HG03565 (cell line): ENCODE measurements at regions not wholly inside any gene's neighbourhood (a gene's known extent, or its start where the extent isn't known, plus 50 kb on each side); places are given as distances from the start of the nearest gene placed in this dataset.
"Not testable (repeated sequence)": the region's sequence is repeated elsewhere in the genome, so short reads cannot be mapped to it uniquely, and the experiment has no call there.

Experiments
- ATAC-seq: cut with Tn5 transposase; IDR thresholded peaks from one replicate; pipeline ENCODE4 v1.9.1; 2021; ENCODE audit warnings: mild to moderate bottlenecking, moderate library complexity; ENCODE audit not compliant: unreplicated experiment

DNA sequence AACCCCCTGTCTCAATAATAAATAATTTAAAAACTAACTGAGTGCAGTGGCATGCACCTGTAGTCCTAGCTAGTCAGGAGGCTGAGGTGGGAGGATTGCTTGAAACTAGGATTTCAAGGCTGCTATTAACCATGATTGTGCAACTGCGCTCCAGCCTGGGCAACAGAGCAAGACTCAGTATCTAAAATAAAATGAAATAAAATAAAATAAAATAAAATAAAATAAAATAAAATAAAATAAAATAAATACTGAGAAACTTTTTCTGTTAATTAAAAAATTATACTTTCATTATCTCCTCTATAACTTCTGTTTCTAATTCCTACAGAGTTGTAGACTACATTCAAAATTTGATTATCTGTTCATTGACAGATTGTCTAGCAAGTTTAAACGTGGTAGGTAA is 999.4 kb downstream of the ANKRD7 start:
- no peak for ATAC-seq

DNA sequence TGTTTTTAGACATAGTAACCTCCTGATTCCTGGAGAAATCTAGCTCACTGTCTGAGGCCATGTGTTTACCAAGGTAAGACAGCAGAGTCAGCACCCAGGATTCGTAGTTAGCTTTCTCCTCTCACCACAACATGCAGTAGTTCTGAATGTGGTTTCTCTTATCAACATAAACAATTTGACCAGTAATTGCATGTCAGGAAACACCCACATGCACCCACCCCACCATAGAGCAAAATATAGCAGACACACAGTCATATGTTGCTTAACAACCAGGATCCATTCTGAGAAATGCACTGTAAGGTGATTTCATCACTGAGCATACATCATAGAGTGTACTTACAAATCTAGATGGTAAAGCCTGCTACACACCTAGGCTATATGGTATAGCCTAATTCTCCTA is 1004.0 kb downstream of the ANKRD7 start:
- peak; percentile 47 for ATAC-seq

DNA sequence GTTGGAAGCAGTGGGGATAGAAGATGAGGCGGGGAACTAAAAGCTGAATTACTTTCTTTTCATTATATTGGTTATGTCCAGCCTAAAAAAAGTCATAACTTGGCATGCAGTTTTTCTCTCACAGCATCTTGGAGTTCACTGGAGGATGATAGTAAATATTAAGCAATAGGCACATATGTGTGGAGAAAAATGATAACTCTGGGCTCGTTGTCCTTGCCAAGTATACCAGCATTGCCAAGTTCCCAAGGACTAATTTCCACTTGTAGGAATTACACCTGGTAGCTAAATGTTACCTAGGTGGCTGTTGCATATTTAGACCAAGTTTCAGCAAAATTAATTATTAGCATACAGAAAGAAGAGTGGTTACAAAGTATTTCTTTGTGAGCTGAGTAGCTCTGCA is 1007.6 kb downstream of the ANKRD7 start:
- ATAC-seq = no peak

DNA sequence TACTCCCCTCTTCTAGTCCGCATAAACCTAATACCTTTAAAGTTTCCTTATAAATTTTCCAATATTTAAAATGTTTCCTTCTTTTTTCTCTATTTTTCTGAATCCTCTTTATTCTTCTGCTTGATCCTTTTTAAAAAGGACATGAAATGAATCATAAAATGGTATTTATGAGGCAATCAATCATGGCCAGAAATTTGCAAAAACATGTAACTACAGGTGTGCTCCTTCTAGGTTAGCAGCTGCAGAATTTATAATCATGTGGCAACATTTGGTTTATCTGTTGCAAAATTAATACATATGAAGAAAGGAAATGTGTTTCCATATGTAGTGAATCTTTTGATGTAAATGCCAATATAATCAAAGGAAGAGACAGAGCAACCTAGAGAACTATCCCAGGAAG is 1008.5 kb downstream of the ANKRD7 start:
- ATAC-seq = no peak

DNA sequence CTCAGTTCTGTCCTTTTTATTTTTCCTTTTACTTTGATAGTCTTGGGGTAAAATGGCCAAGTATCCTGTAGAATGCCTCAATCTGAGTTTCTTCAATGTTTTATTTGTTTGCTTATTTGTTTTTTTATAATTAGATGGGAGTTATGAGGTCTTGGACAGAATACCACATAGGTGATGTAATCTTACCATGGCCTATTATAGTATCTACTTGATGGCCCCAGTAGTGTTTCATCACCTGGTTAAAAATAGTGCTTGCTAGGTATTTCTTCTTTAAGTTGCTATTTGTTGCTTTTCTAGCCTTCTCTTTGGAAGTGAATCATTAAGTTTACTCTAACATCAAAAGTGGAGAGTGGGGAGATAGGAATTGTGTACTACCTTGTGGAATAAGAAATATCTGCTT is 1020.0 kb upstream of the KCND2 start:
- ATAC-seq = no peak

GRCh38 chr7:119254742-119255141 is 1018.2 kb upstream of the KCND2 start:
- ATAC-seq = no peak

DNA sequence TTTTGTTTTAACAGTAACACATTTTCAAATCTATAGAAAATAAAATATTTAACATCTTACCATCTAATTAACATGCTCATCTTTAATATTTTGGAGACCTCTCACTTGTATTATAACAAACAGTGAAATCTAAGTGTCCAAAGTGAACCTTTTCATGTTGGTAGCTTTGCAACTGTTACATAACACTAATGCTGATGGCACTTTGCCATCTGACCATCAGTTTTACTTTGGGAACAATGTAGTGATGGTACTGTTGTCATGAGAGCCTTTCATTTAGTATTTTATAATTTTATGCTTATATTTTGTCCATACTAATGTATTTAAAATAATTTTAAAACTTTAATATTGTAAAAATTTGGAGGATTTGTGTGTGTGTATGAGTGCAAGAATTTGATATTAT is 1017.0 kb upstream of the KCND2 start:
- no peak for ATAC-seq

DNA sequence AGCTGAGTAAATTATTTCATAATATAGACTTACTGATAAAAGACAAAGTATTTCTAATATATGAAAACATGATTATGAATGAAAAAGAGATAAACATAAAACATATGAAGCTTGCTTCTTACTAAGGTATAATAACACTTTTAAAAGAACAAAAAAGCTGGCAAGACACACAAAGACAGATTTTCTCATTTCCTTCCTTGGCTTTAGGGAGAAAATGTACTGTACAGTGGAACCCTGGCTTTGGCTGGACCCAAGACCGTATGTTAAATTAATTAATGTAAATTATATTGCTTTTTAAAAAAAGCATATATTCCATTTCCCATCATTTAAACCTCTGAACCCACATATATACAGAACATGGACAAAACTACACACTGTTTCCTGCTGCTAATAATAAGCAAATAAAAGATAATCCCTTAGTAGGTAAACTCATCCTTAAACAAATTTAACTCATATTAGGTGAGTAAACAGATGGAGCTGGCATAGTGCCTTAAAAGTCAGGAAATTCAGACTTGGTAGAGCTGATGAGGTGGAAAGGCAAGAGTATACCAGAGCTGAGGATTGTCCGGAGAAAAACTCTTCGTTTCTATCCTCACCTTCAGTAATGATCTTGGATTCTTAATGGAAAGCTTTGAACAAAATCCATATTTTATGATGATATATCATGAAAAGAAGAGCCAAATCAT is 1016.4 kb upstream of the KCND2 start:
- ATAC-seq = no peak

- not testable (repeated sequence) for ATAC-seq
Measured at GRCh38 chr7:119266790-119267189, 1006.2 kb upstream of the KCND2 start.

DNA sequence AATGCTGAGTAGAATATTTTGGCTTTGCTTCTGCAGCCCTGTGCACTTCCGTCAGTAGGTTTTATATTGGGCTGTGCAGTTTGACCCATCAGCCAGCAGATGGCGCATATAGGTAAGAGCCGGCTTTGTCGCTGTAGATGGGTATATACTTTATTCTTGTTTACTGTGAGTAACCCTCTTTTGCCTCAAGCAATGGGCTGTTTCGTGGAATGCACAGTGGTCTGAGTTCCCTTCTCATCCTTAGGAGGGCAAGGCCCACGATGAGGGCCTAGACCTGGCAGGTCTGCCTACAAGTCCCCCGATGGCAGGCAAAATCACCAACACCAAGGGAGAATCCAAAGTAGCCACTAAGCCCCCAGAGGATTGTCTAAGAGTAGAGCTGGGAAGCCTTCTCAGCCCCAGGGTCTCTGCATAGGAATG is 1002.9 kb upstream of the KCND2 start:
- ATAC-seq = peak; percentile 96

GRCh38 chr7:119270644-119271043 is 1002.3 kb upstream of the KCND2 start:
- ATAC-seq = no peak

GRCh38 chr7:119271147-119271779 is 1001.7 kb upstream of the KCND2 start:
- ATAC-seq = no peak

DNA sequence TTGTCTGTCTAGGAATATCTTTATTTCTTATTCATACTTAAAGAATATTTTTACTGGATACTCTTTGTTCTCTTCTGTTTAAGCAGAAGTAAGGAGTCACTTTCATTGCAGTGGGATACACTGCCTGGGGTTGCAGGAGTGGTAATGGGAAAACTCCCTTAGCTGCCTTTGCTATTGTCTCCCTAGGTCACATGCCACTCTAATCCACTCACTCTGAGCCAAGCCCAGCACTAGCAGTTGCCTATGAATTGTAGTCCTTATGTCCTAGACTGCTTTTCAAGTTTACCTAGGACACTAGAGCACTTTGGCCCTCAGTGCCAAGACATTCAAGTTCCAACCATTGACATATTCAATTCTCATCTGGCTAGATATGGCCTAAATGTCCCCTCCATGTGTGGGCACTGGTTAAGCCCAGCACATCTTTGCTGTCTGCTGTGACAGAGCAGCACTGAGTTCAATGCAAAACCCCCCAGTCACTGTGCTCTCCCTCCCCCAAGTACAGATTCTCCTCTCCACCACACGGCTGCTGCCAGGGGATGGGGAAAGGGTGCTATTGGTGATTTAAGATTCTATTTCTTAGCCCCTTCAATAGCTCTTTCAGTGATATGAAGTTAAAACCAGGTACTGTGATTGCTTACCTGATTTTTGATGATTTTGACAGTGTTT is 991.7 kb upstream of the KCND2 start:
- no peak for ATAC-seq

DNA sequence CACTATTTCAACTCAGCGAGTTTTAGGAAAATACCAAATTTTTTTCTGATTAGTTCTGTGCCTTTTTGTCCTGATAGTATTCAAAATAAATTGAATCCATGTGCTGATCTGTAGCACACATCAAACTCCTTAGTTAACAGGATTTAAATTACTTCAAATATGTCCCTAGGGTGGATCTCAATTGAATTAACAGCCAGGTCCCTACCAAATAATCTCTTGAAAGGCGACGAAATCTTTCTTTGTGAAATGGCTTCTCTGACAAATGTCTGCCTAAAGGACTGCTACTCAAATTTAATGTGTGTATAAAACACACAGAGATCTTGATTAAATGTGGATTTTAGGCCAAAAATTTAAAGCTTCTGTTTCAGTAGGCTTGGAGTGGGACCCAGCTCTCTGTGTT is 989.6 kb upstream of the KCND2 start:
- no peak for ATAC-seq

- ATAC-seq = no peak
Measured at GRCh38 chr7:119288416-119288815, 984.6 kb upstream of the KCND2 start.

DNA sequence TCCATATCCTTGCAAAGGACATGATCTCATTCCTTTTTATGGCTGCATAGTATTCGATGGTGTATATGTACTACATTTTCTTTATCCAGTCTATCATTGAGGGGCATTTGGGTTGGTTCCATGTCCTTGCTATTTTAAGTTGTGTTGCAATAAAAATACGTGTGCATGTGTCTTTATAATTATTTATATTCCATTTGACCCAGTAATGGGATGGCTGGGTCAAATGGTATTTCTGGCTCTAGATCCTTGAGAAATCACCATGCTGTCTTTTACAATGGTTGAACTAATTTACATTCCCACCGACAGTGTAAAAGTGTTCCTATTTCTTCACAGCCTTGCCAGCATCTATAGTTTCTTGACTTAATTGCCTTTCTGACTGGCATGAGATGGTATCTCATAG is 972.6 kb upstream of the KCND2 start:
- ATAC-seq = not testable (repeated sequence)

- ATAC-seq = no peak
Measured at GRCh38 chr7:119320316-119320715, 952.7 kb upstream of the KCND2 start.

GRCh38 chr7:119329715-119330114 is 943.3 kb upstream of the KCND2 start:
- no peak for ATAC-seq

DNA sequence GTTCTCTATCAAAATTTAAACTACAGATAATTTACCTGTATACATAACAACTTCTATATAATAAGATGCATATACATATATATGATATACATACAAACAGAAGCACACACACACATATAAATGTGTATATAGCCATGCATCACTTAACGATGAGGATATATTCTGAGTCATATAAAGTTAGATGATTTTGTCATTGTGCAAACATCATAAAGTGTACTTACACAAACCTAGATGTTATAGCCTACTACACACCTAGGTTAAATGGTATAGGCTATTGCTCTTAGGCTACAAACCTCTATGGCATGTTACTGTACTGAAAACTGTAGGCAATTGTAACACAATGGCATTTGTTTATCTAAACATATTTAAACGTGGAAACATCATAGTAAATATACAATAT is 937.6 kb upstream of the KCND2 start:
- ATAC-seq = no peak

GRCh38 chr7:119341822-119342221 is 931.2 kb upstream of the KCND2 start:
- ATAC-seq = no peak

GRCh38 chr7:119343289-119343688 is 929.7 kb upstream of the KCND2 start:
- no peak for ATAC-seq

GRCh38 chr7:119344466-119344865 is 928.5 kb upstream of the KCND2 start:
- ATAC-seq = no peak
